ENCODE measurements at regions not wholly inside any gene's neighbourhood (a gene's known extent, or its start where the extent isn't known, plus 50 kb on each side); places are given as distances from the start of the nearest gene placed in this dataset.
A peak's percentile ranks its signal among the peaks of the same experiment; 100 is the strongest.
"Not testable (repeated sequence)": the region's sequence is repeated elsewhere in the genome, so short reads cannot be mapped to it uniquely, and the experiment has no call there.

GRCh38 chr7:155396661-155397060 lies 61.3 kb upstream of the EN2 start:
- Histone ChIP-seq H2AK5ac (ENCODE audit: low read depth, low read length) (no peak overlapping the region), H2BK12ac (ENCODE audit: low read length) (no peak overlapping the region), H3K4me2 (ENCODE audit: insufficient read depth, low read length, poor library complexity, severe bottlenecking) (no peak overlapping the region), H4K8ac (ENCODE audit: low read depth, low read length) (no peak overlapping the region), H3K9me3 (replicated peaks in 1 of 2; ENCODE audit: control insufficient read depth in 2 of 2, insufficient read depth in 1 of 2, low read depth in 1 of 2, low read length in 2 of 2) (peaks cover 0 to 2% of the 10 kb centered on the region in 2 donors), H3K4me1 (ENCODE audit: control insufficient read depth in 2 of 2, insufficient read depth in 1 of 2, low read depth in 1 of 2, low read length in 2 of 2) (no peaks in the 10 kb centered on the region), H3K27me3 (ENCODE audit: control insufficient read depth in 3 of 3, insufficient read depth in 3 of 3, low read depth in 1 of 3, low read length in 3 of 3) (peaks cover 0 to 46% (median 0%) of the 10 kb centered on the region in 3 experiments), H2AFZ (ENCODE audit: low read length) (no peak overlapping the region), H3K4ac (ENCODE audit: low read length) (no peak overlapping the region), H3K23ac (ENCODE audit: low read depth, low read length, poor library complexity) (peak overlapping the region; percentile 43), H2BK15ac (ENCODE audit: low read length) (no peak overlapping the region), H3K27ac (replicated peaks; ENCODE audit: low read length) (no peak overlapping the region), H3K9ac (ENCODE audit: low read depth, low read length, poor library complexity) (no peak overlapping the region), H3K79me1 (ENCODE audit: low read depth, low read length) (no peaks in the 10 kb centered on the region), H4K91ac (ENCODE audit: low read depth, low read length, poor library complexity) (no peak overlapping the region), H3K18ac (ENCODE audit: low read length) (peak overlapping the region; percentile 19), H3K36me3 (replicated peaks in 1 of 2; ENCODE audit: control insufficient read depth in 2 of 2, insufficient read depth in 2 of 2, low read length in 2 of 2) (no peaks in the 10 kb centered on the region), H2BK120ac (ENCODE audit: low read depth, low read length) (no peak overlapping the region), H2BK5ac (ENCODE audit: low read length) (no peak overlapping the region), H3K4me3 (ENCODE audit: low read length in 2 of 2) (no peak overlapping the region), H3K14ac (ENCODE audit: low read length) (no peak overlapping the region)
- no CpG with 5 or more reads among the region's 16 CpGs for WGBS, 2 donors (ENCODE audit: extremely low coverage in 2 of 2, insufficient read length in 2 of 2, insufficient replicate concordance in 1 of 2)
- DNase-seq (ENCODE audit: low spot score), result no peak

- H2BK120ac ChIP-seq (ENCODE audit: low read depth, low read length); H3K79me1 ChIP-seq (ENCODE audit: low read depth, low read length); H2BK15ac ChIP-seq (ENCODE audit: low read length); H4K8ac ChIP-seq (ENCODE audit: low read depth, low read length); H3K4me3 ChIP-seq (ENCODE audit: low read length in 2 of 2); H3K9me3 ChIP-seq (replicated peaks in 1 of 2; ENCODE audit: control insufficient read depth in 2 of 2, insufficient read depth in 1 of 2, low read depth in 1 of 2, low read length in 2 of 2); H2AFZ ChIP-seq (ENCODE audit: low read length); H2AK5ac ChIP-seq (ENCODE audit: low read depth, low read length); H2BK5ac ChIP-seq (ENCODE audit: low read length); H3K27ac ChIP-seq (replicated peaks; ENCODE audit: low read length); H3K4me2 ChIP-seq (ENCODE audit: insufficient read depth, low read length, poor library complexity, severe bottlenecking); H3K4ac ChIP-seq (ENCODE audit: low read length); H2BK12ac ChIP-seq (ENCODE audit: low read length); DNase-seq (ENCODE audit: low spot score); H3K23ac ChIP-seq (ENCODE audit: low read depth, low read length, poor library complexity); H3K36me3 ChIP-seq (replicated peaks in 1 of 2; ENCODE audit: control insufficient read depth in 2 of 2, insufficient read depth in 2 of 2, low read length in 2 of 2); H4K91ac ChIP-seq (ENCODE audit: low read depth, low read length, poor library complexity); H3K4me1 ChIP-seq (ENCODE audit: control insufficient read depth in 2 of 2, insufficient read depth in 1 of 2, low read depth in 1 of 2, low read length in 2 of 2); H3K14ac ChIP-seq (ENCODE audit: low read length); H3K18ac ChIP-seq (ENCODE audit: low read length); H3K9ac ChIP-seq (ENCODE audit: low read depth, low read length, poor library complexity): not testable (repeated sequence)
- peaks cover 0 to 49% (median 2%) of the 10 kb centered on the region in 3 experiments for H3K27me3 ChIP-seq (ENCODE audit: control insufficient read depth in 3 of 3, insufficient read depth in 3 of 3, low read depth in 1 of 3, low read length in 3 of 3)
- no CpG with 5 or more reads among the region's 49 CpGs for WGBS, 2 donors (ENCODE audit: extremely low coverage in 2 of 2, insufficient read length in 2 of 2, insufficient replicate concordance in 1 of 2)
Measured at GRCh38 chr7:155397758-155398714, 59.9 kb upstream of the EN2 start.

- Histone ChIP-seq H3K9me3 (replicated peaks in 1 of 2; ENCODE audit: control insufficient read depth in 2 of 2, insufficient read depth in 1 of 2, low read depth in 1 of 2, low read length in 2 of 2) (peaks cover 6 to 10% of the 10 kb centered on the region in 2 donors), H3K27ac (replicated peaks; ENCODE audit: low read length) (no peak overlapping the region), H4K8ac (ENCODE audit: low read depth, low read length) (no peak overlapping the region), H3K18ac (ENCODE audit: low read length) (no peak overlapping the region), H2BK12ac (ENCODE audit: low read length) (no peak overlapping the region), H3K36me3 (replicated peaks in 1 of 2; ENCODE audit: control insufficient read depth in 2 of 2, insufficient read depth in 2 of 2, low read length in 2 of 2) (no peaks in the 10 kb centered on the region), H2AK5ac (ENCODE audit: low read depth, low read length) (peak overlapping the region; percentile 14), H3K4ac (ENCODE audit: low read length) (no peak overlapping the region), H4K91ac (ENCODE audit: low read depth, low read length, poor library complexity) (no peak overlapping the region), H3K23ac (ENCODE audit: low read depth, low read length, poor library complexity) (peak overlapping the region; percentile 25), H2BK120ac (ENCODE audit: low read depth, low read length) (no peak overlapping the region), H3K4me3 (ENCODE audit: low read length in 2 of 2) (no peak overlapping the region), H3K79me1 (ENCODE audit: low read depth, low read length) (no peaks in the 10 kb centered on the region), H3K9ac (ENCODE audit: low read depth, low read length, poor library complexity) (no peak overlapping the region), H2AFZ (ENCODE audit: low read length) (no peak overlapping the region), H2BK15ac (ENCODE audit: low read length) (no peak overlapping the region), H3K4me2 (ENCODE audit: insufficient read depth, low read length, poor library complexity, severe bottlenecking) (no peak overlapping the region), H3K4me1 (ENCODE audit: control insufficient read depth in 2 of 2, insufficient read depth in 1 of 2, low read depth in 1 of 2, low read length in 2 of 2) (peaks cover 0 to 9% of the 10 kb centered on the region in 2 donors), H3K14ac (ENCODE audit: low read length) (no peak overlapping the region), H2BK5ac (ENCODE audit: low read length) (no peak overlapping the region), H3K27me3 (ENCODE audit: control insufficient read depth in 3 of 3, insufficient read depth in 3 of 3, low read depth in 1 of 3, low read length in 3 of 3) (peaks cover 0 to 54% (median 2%) of the 10 kb centered on the region in 3 experiments)
- DNase-seq (ENCODE audit: low spot score), result no peak
- no CpG with 5 or more reads among the region's 14 CpGs for WGBS, 2 donors (ENCODE audit: extremely low coverage in 2 of 2, insufficient read length in 2 of 2, insufficient replicate concordance in 1 of 2)
Measured at GRCh38 chr7:155398944-155399343, 59.0 kb upstream of the EN2 start.

- H2AK5ac ChIP-seq (ENCODE audit: low read depth, low read length), result peak overlapping the region; percentile 19
- H3K18ac ChIP-seq (ENCODE audit: low read length), result peak overlapping the region; percentile 70
- H3K4me3 ChIP-seq (ENCODE audit: low read length in 2 of 2), result no peak overlapping the region
- no peak overlapping the region for H3K4me2 ChIP-seq (ENCODE audit: insufficient read depth, low read length, poor library complexity, severe bottlenecking)
- peak overlapping the region; percentile 90 for H2BK12ac ChIP-seq (ENCODE audit: low read length)
- no peak overlapping the region for H3K27ac ChIP-seq (replicated peaks; ENCODE audit: low read length)
- H3K27me3 ChIP-seq (ENCODE audit: control insufficient read depth in 3 of 3, insufficient read depth in 3 of 3, low read depth in 1 of 3, low read length in 3 of 3), result peaks cover 0 to 57% (median 2%) of the 10 kb centered on the region in 3 experiments
- H2AFZ ChIP-seq (ENCODE audit: low read length), result no peak overlapping the region
- no peak for DNase-seq (ENCODE audit: low spot score)
- H3K14ac ChIP-seq (ENCODE audit: low read length), result peak overlapping the region; percentile 25
- H4K91ac ChIP-seq (ENCODE audit: low read depth, low read length, poor library complexity), result no peak overlapping the region
- peaks cover 0 to 9% of the 10 kb centered on the region in 2 donors for H3K4me1 ChIP-seq (ENCODE audit: control insufficient read depth in 2 of 2, insufficient read depth in 1 of 2, low read depth in 1 of 2, low read length in 2 of 2)
- peak overlapping the region; percentile 48 for H2BK5ac ChIP-seq (ENCODE audit: low read length)
- H2BK15ac ChIP-seq (ENCODE audit: low read length), result peak overlapping the region; percentile 78
- H3K4ac ChIP-seq (ENCODE audit: low read length), result no peak overlapping the region
- WGBS, 2 donors (ENCODE audit: extremely low coverage in 2 of 2, insufficient read length in 2 of 2, insufficient replicate concordance in 1 of 2), result no CpG with 5 or more reads among the region's 14 CpGs
- H3K9ac ChIP-seq (ENCODE audit: low read depth, low read length, poor library complexity), result peak overlapping the region; percentile 30
- peak overlapping the region; percentile 86 for H4K8ac ChIP-seq (ENCODE audit: low read depth, low read length)
- H3K9me3 ChIP-seq (replicated peaks in 1 of 2; ENCODE audit: control insufficient read depth in 2 of 2, insufficient read depth in 1 of 2, low read depth in 1 of 2, low read length in 2 of 2), result peaks cover 6 to 10% of the 10 kb centered on the region in 2 donors
- no peaks in the 10 kb centered on the region for H3K79me1 ChIP-seq (ENCODE audit: low read depth, low read length)
- no peak overlapping the region for H2BK120ac ChIP-seq (ENCODE audit: low read depth, low read length)
- no peaks in the 10 kb centered on the region for H3K36me3 ChIP-seq (replicated peaks in 1 of 2; ENCODE audit: control insufficient read depth in 2 of 2, insufficient read depth in 2 of 2, low read length in 2 of 2)
- H3K23ac ChIP-seq (ENCODE audit: low read depth, low read length, poor library complexity), result peak overlapping the region; percentile 22
Measured at GRCh38 chr7:155399577-155399976, 58.4 kb upstream of the EN2 start.

All from neuronal stem cell (in vitro differentiated cells).